Astrocyte (in vitro differentiated cells and primary cell): ENCODE measurements at regions not wholly inside any gene's neighbourhood (a gene's known extent, or its start where the extent isn't known, plus 50 kb on each side); places are given as distances from the start of the nearest gene placed in this dataset.

Experiments used
- DNase-seq: peaks from one replicate; pipeline ENCODE4 v3.0.0-alpha.2; 2010; ENCODE audit warnings: low read depth
- FAIRE-seq: peaks from 2 replicates; lab custom pipeline; 2011; peaks lifted over from hg19 to GRCh38; lab: Jason Lieb, UNC
- H2AFZ ChIP-seq: 2 replicates; pipeline ENCODE4 v1.6.0; 2012; ENCODE audit warnings: low read depth, low read length, inconsistent platforms
- H3K27ac ChIP-seq: 2 replicates; pipeline ENCODE4 v1.5.1; 2011; ENCODE audit warnings: low read depth, low read length, inconsistent platforms
- H3K27me3 ChIP-seq: 2 replicates; pipeline ENCODE4 v1.6.0; 2011; ENCODE audit warnings: low read length, inconsistent platforms; ENCODE audit not compliant: insufficient read depth
- H3K36me3 ChIP-seq: 2 replicates; pipeline ENCODE4 v1.5.1; 2011; ENCODE audit warnings: low read length, inconsistent platforms; ENCODE audit not compliant: insufficient read depth
- H3K4me1 ChIP-seq: 2 replicates; pipeline ENCODE4 v1.5.1; 2011; ENCODE audit warnings: low read length, inconsistent platforms; ENCODE audit not compliant: insufficient read depth
- H3K4me2 ChIP-seq: 2 replicates; pipeline ENCODE4 v1.6.0; 2012; ENCODE audit warnings: low read length, inconsistent platforms
- H3K4me3 ChIP-seq: 2 replicates; pipeline ENCODE4 v1.5.1; 2011; ENCODE audit warnings: low read depth, mild to moderate bottlenecking, low read length, inconsistent platforms; ENCODE audit not compliant: insufficient read depth
- H3K79me2 ChIP-seq: 2 replicates; pipeline ENCODE4 v1.6.0; 2012; ENCODE audit warnings: mild to moderate bottlenecking, low read length, inconsistent platforms; ENCODE audit not compliant: insufficient read depth
- H3K9ac ChIP-seq: 2 replicates; pipeline ENCODE4 v1.6.0; 2012; ENCODE audit warnings: mild to moderate bottlenecking, low read length, inconsistent platforms
- H3K9me3 ChIP-seq: 2 replicates; pipeline ENCODE4 v1.5.1; 2012; ENCODE audit warnings: low read depth, mild to moderate bottlenecking, low read length, inconsistent platforms; ENCODE audit not compliant: insufficient read depth
- H4K20me1 ChIP-seq: 2 replicates; pipeline ENCODE4 v1.6.0; 2012; ENCODE audit warnings: low read length, inconsistent platforms; ENCODE audit not compliant: insufficient read depth
- H3K27ac Mint-ChIP-seq: one replicate; pipeline ENCODE4 v1.8.0; 2021; ENCODE audit warnings: mild to moderate bottlenecking, mixed read lengths; ENCODE audit not compliant: unreplicated experiment
- H3K27me3 Mint-ChIP-seq: one replicate; pipeline ENCODE4 v1.8.0; 2021; ENCODE audit warnings: low read depth, mixed read lengths; ENCODE audit not compliant: unreplicated experiment
- H3K36me3 Mint-ChIP-seq: one replicate; pipeline ENCODE4 v1.8.0; 2021; ENCODE audit warnings: low read depth, mixed read lengths; ENCODE audit not compliant: unreplicated experiment
- H3K4me1 Mint-ChIP-seq: one replicate; pipeline ENCODE4 v1.8.0; 2021; ENCODE audit warnings: low read depth, mixed read lengths; ENCODE audit not compliant: unreplicated experiment
- H3K4me3 Mint-ChIP-seq: one replicate; pipeline ENCODE4 v1.8.0; 2021; ENCODE audit warnings: mild to moderate bottlenecking, moderate library complexity, mixed read lengths; ENCODE audit not compliant: unreplicated experiment
- H3K9me3 Mint-ChIP-seq: one replicate; pipeline ENCODE4 v1.8.0; 2021; ENCODE audit warnings: mild to moderate bottlenecking, mixed read lengths; ENCODE audit not compliant: unreplicated experiment
- EZH2 ChIP-seq: IDR thresholded peaks from 2 replicates; pipeline ENCODE4 v1.6.1; 2012; ENCODE audit warnings: mild to moderate bottlenecking, low read length, inconsistent platforms; ENCODE audit not compliant: insufficient read depth
- TF ChIP-seq, protein P1 (sequence below): IDR thresholded peaks from 2 replicates; pipeline ENCODE4 v1.5.1; 2011; ENCODE audit warnings: low read depth, mild to moderate bottlenecking, inconsistent platforms, low read length, moderate library complexity; ENCODE audit not compliant: insufficient read depth

DNA sequence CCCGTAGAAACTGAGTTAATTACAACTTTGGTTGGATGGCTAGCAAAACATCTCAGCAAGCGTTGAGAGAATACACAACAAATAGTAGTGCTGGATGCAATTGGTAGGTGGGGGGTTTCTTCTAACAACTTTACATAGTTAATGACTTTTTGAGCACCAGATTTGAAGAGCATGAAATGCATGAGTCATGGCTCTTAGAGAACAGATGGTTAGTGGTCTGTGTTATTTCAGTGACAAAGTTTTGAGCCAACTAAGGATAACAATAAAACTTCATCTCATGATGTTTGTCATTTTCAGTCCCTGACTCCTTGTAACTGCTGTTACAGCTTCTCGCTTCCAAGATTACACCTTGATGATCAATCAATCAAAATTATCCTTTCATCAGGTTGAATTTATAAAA lies 399.0 kb upstream of the BRINP1 start:
- Histone ChIP-seq H3K4me2 (no peak overlapping the region), H3K9me3 (no peaks in the 10 kb centered on the region), H2AFZ (no peak overlapping the region), H4K20me1 (no peaks in the 10 kb centered on the region), H3K9ac (no peak overlapping the region), H3K4me3 (no peak overlapping the region), H3K79me2 (no peaks in the 10 kb centered on the region), H3K4me1 (no peaks in the 10 kb centered on the region), H3K27me3 (no peaks in the 10 kb centered on the region), H3K36me3 (no peaks in the 10 kb centered on the region), H3K27ac (no peak overlapping the region)
- Mint-ChIP-seq H3K9me3 (no peaks in the 10 kb centered on the region), H3K36me3 (no peaks in the 10 kb centered on the region), H3K27ac (no peak overlapping the region), H3K27me3 (peaks cover 8% of the 10 kb centered on the region), H3K4me3 (no peak overlapping the region), H3K4me1 (no peaks in the 10 kb centered on the region)
- FAIRE-seq, result no peak
- TF ChIP-seq, protein P1, sequence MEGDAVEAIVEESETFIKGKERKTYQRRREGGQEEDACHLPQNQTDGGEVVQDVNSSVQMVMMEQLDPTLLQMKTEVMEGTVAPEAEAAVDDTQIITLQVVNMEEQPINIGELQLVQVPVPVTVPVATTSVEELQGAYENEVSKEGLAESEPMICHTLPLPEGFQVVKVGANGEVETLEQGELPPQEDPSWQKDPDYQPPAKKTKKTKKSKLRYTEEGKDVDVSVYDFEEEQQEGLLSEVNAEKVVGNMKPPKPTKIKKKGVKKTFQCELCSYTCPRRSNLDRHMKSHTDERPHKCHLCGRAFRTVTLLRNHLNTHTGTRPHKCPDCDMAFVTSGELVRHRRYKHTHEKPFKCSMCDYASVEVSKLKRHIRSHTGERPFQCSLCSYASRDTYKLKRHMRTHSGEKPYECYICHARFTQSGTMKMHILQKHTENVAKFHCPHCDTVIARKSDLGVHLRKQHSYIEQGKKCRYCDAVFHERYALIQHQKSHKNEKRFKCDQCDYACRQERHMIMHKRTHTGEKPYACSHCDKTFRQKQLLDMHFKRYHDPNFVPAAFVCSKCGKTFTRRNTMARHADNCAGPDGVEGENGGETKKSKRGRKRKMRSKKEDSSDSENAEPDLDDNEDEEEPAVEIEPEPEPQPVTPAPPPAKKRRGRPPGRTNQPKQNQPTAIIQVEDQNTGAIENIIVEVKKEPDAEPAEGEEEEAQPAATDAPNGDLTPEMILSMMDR, result no peak
- TF ChIP-seq EZH2, result no peak
- DNase-seq, result no peak

DNA sequence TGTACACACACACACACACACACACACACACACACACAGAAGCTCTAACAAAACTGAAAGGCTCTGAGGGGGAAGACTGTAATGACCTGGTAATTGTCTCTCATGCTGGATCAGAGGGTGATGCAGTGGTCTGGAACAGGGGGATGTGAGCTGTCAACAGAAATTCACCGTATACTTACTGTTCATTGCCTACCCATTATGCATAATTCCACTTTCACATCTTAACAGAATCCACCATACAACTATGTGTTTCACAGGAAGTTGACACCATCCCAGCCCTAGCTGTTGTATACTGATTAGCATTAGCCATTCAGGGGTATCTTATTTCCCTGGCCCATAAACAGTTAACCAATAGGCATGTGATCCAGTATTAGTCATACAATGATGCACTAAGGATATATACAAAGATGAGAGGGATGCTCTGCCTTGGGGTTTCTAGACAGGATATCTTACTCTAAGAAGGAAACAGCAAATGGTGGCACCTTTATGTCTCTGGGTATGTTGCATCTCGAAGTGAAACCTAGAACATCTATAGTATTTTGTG lies 396.5 kb upstream of the BRINP1 start:
- H3K27ac Mint-ChIP-seq, result no peak overlapping the region
- H3K9ac ChIP-seq, result no peak overlapping the region
- H3K36me3 ChIP-seq, result no peaks in the 10 kb centered on the region
- H3K36me3 Mint-ChIP-seq, result no peaks in the 10 kb centered on the region
- H3K9me3 ChIP-seq, result no peaks in the 10 kb centered on the region
- peaks cover 4% of the 10 kb centered on the region for H3K27me3 Mint-ChIP-seq
- no peaks in the 10 kb centered on the region for H3K4me1 ChIP-seq
- no peaks in the 10 kb centered on the region for H3K27me3 ChIP-seq
- TF ChIP-seq EZH2, result no peak
- TF ChIP-seq, protein P1, result no peak
- H3K9me3 Mint-ChIP-seq, result no peaks in the 10 kb centered on the region
- no peak overlapping the region for H3K4me3 ChIP-seq
- H3K4me1 Mint-ChIP-seq, result no peaks in the 10 kb centered on the region
- no peak overlapping the region for H3K4me3 Mint-ChIP-seq
- H3K27ac ChIP-seq, result no peak overlapping the region
- no peak overlapping the region for H2AFZ ChIP-seq
- no peaks in the 10 kb centered on the region for H4K20me1 ChIP-seq
- DNase-seq (no peak), FAIRE-seq (no peak)
- no peaks in the 10 kb centered on the region for H3K79me2 ChIP-seq
- H3K4me2 ChIP-seq, result no peak overlapping the region

DNA sequence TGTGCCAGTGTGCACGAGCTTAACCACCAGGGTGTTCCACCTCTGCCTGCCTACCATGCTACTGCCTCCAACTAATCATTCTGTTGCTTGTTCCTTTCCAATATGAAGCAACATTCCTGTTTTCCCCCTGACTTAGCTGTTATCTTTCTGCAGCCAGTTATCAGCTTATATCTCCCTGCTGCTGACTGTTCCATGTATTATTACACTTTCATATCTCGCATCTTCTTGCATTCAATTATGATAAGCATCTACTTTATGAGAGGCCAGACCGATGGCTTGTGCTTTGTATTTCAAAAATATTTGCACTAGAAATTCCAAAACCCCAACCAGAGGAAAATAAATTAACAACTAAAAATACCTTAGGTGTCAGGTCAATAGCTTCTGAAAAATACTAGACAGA lies 394.0 kb upstream of the BRINP1 start:
- H4K20me1 ChIP-seq, result no peaks in the 10 kb centered on the region
- Mint-ChIP-seq H3K36me3 (no peaks in the 10 kb centered on the region), H3K27me3 (peaks cover 7% of the 10 kb centered on the region), H3K4me3 (no peak overlapping the region), H3K9me3 (no peaks in the 10 kb centered on the region), H3K27ac (no peak overlapping the region), H3K4me1 (no peaks in the 10 kb centered on the region)
- no peak for DNase-seq
- FAIRE-seq, result no peak
- H3K9ac ChIP-seq, result no peak overlapping the region
- no peaks in the 10 kb centered on the region for H3K9me3 ChIP-seq
- no peaks in the 10 kb centered on the region for H3K79me2 ChIP-seq
- H3K4me2 ChIP-seq, result no peak overlapping the region
- H3K27ac ChIP-seq, result no peak overlapping the region
- no peaks in the 10 kb centered on the region for H3K27me3 ChIP-seq
- H2AFZ ChIP-seq, result no peak overlapping the region
- TF ChIP-seq, protein P1, result no peak
- TF ChIP-seq EZH2, result no peak
- H3K4me1 ChIP-seq, result no peaks in the 10 kb centered on the region
- no peaks in the 10 kb centered on the region for H3K36me3 ChIP-seq
- no peak overlapping the region for H3K4me3 ChIP-seq
